Breast epithelium (tissue), 4 donors: ENCODE measurements at regions not wholly inside any gene's neighbourhood (a gene's known extent, or its start where the extent isn't known, plus 50 kb on each side); places are given as distances from the start of the nearest gene placed in this dataset.

Experiments
- DNase-seq, 2 donors: peaks; one replicate each; pipeline ENCODE4 v3.0.0-alpha.2; 2019; ENCODE audit warnings: low spot score in 2 of 2
- H3K27ac ChIP-seq, 2 donors: fragments of 200-600 bp; sonication (generic) in 1 of 2; one replicate each; pipeline ENCODE4 v1.5.1; 2016 to 2019; ENCODE audit warnings: mild to moderate bottlenecking in 1 of 2
- H3K27me3 ChIP-seq, 2 donors: fragments of 200-600 bp; sonication (generic) in 1 of 2; one replicate each; pipeline versions ENCODE4 v1.5.1 to v1.6.0; 2017 to 2019; ENCODE audit warnings: control low read depth in 1 of 2, mild to moderate bottlenecking in 1 of 2
- H3K36me3 ChIP-seq: fragments of 200-600 bp; one replicate; pipeline ENCODE4 v1.5.1; 2019
- H3K4me1 ChIP-seq, 2 donors: fragments of 200-600 bp; sonication (generic); one replicate each; pipeline ENCODE4 v1.5.1; 2016 to 2019; ENCODE audit warnings: control low read depth in 1 of 2
- H3K4me3 ChIP-seq, 3 donors: fragments of 200-600 bp; sonication (generic); 1 replicate in 2 of 3; 2 replicates in 1 of 3; pipeline ENCODE4 v1.5.1; 2016 to 2019; ENCODE audit warnings: mild to moderate bottlenecking in 3 of 3, moderate library complexity in 2 of 3
- H3K9me3 ChIP-seq, 2 donors: fragments of 200-600 bp; sonication (generic) in 1 of 2; one replicate each; pipeline ENCODE4 v1.5.1; 2016 to 2019; ENCODE audit warnings: control low read depth in 1 of 2
- CTCF ChIP-seq, 3 donors: fragments of 450-650 bp; IDR thresholded peaks; one replicate each; pipeline ENCODE4 v1.5.1; 2016 to 2017; ENCODE audit warnings: antibody characterized with exemption in 3 of 3, mild to moderate bottlenecking in 3 of 3, moderate library complexity in 3 of 3
- POLR2A ChIP-seq: fragments of 450-650 bp; IDR thresholded peaks from one replicate; pipeline ENCODE4 v1.6.1; 2016; ENCODE audit warnings: antibody characterized with exemption, mild to moderate bottlenecking, moderate library complexity
- POLR2AphosphoS5 ChIP-seq, 3 donors: sonication (generic); formaldehyde crosslinking; IDR thresholded peaks; one replicate each; pipeline ENCODE4 v1.6.1; 2017; ENCODE audit warnings: antibody characterized with exemption in 3 of 3
- intact Hi-C: fragments of 100-400 bp; cut with DNase I; formaldehyde crosslinking; loops from one replicate; pipeline ENCODE4 v1.15.1; 2023; ENCODE audit warnings: low total_unique reads

- H3K9me3 ChIP-seq = peaks cover 0 to 7% of the 10 kb centered on the region in 2 donors
- H3K36me3 ChIP-seq = no peaks in the 10 kb centered on the region
- intact Hi-C loops = no loop called here
- H3K4me3 ChIP-seq = no peak overlapping the region
- TF ChIP-seq POLR2A (no peak), POLR2AphosphoS5 (IDR thresholded peaks at IDR 0.05) (no peak), CTCF (IDR thresholded peaks at IDR 0.05) (no peak)
- no peak for DNase-seq
- no peaks in the 10 kb centered on the region for H3K4me1 ChIP-seq
- peaks cover 0 to 10% of the 10 kb centered on the region in 2 donors for H3K27me3 ChIP-seq
- no peak overlapping the region for H3K27ac ChIP-seq
Observed at GRCh38 chr22:27575348-27575747, 226.2 kb downstream of the MN1 start.

- Histone ChIP-seq H3K27me3 (peaks cover 0 to 10% of the 10 kb centered on the region in 2 donors), H3K9me3 (peaks cover 0 to 7% of the 10 kb centered on the region in 2 donors), H3K36me3 (no peaks in the 10 kb centered on the region), H3K4me1 (no peaks in the 10 kb centered on the region), H3K27ac (no peak overlapping the region), H3K4me3 (no peak overlapping the region)
- DNase-seq = no peak
- TF ChIP-seq POLR2AphosphoS5 (IDR thresholded peaks at IDR 0.05) (no peak), POLR2A (no peak), CTCF (IDR thresholded peaks at IDR 0.05) (no peak)
- intact Hi-C loops = no loop called here
Observed at GRCh38 chr22:27576413-27576812, 225.1 kb downstream of the MN1 start.

GRCh38 chr22:27576815-27577573, 224.6 kb downstream of the MN1 start:
- Histone ChIP-seq H3K9me3 (peaks cover 0 to 6% of the 10 kb centered on the region in 2 donors), H3K36me3 (no peaks in the 10 kb centered on the region), H3K4me3 (no peak overlapping the region), H3K27me3 (peaks cover 0 to 6% of the 10 kb centered on the region in 2 donors), H3K4me1 (no peaks in the 10 kb centered on the region), H3K27ac (no peak overlapping the region)
- no peak for DNase-seq
- intact Hi-C loops = no loop called here
- TF ChIP-seq POLR2A (no peak), POLR2AphosphoS5 (IDR thresholded peaks at IDR 0.05) (no peak), CTCF (IDR thresholded peaks at IDR 0.05) (no peak)

- DNase-seq = no peak
- Histone ChIP-seq H3K9me3 (peaks cover 0 to under 1% of the 10 kb centered on the region in 2 donors), H3K4me3 (no peak overlapping the region), H3K27ac (no peak overlapping the region), H3K36me3 (no peaks in the 10 kb centered on the region), H3K27me3 (peaks cover 0 to 3% of the 10 kb centered on the region in 2 donors), H3K4me1 (no peaks in the 10 kb centered on the region)
- TF ChIP-seq POLR2A (no peak), CTCF (IDR thresholded peaks at IDR 0.05) (no peak), POLR2AphosphoS5 (IDR thresholded peaks at IDR 0.05) (no peak)
- intact Hi-C loops = no loop called here
Observed at GRCh38 chr22:27577574-27577969, 224.0 kb downstream of the MN1 start.

GRCh38 chr22:27578937-27579617, 222.5 kb downstream of the MN1 start:
- Histone ChIP-seq H3K4me1 (no peaks in the 10 kb centered on the region), H3K27me3 (no peaks in the 10 kb centered on the region), H3K27ac (no peak overlapping the region), H3K9me3 (no peaks in the 10 kb centered on the region), H3K4me3 (no peak overlapping the region), H3K36me3 (no peaks in the 10 kb centered on the region)
- TF ChIP-seq POLR2A = no peak
- no peak for TF ChIP-seq CTCF (IDR thresholded peaks at IDR 0.05)
- TF ChIP-seq POLR2AphosphoS5 (IDR thresholded peaks at IDR 0.05) = no peak
- DNase-seq = no peak
- intact Hi-C loops = no loop called here
